AG04450 (cell line): ENCODE measurements at regions not wholly inside any gene's neighbourhood (a gene's known extent, or its start where the extent isn't known, plus 50 kb on each side); places are given as distances from the start of the nearest gene placed in this dataset.
"Not testable (repeated sequence)": the region's sequence is repeated elsewhere in the genome, so short reads cannot be mapped to it uniquely, and the experiment has no call there.

Experiments used
- CTCF ChIA-PET: fragments of 300-600, 350-600 bp; formaldehyde crosslinking; extraction: SDS; loops from one replicate; lab custom pipeline; 2022; ENCODE audit warnings: antibody characterized with exemption, inconsistent platforms; lab: Charles Lee
- POLR2A ChIA-PET: fragments of 350-600 bp; formaldehyde crosslinking; extraction: SDS; loops from one replicate; lab custom pipeline; 2021; ENCODE audit warnings: antibody characterized with exemption, inconsistent platforms; lab: Yijun Ruan, JAX
- DNase-seq: peaks from one replicate; pipeline ENCODE4 v3.0.0-alpha.2; 2011; ENCODE audit warnings: low read depth, low spot score
- H3K27ac ChIP-seq: one replicate; pipeline ENCODE4 v1.5.1; 2012; ENCODE audit warnings: low read depth, low read length, control low read depth
- H3K27me3 ChIP-seq: one replicate; pipeline ENCODE4 v1.6.0; 2012; ENCODE audit warnings: low read length; ENCODE audit not compliant: control insufficient read depth, insufficient read depth
- H3K4me3 ChIP-seq: 2 replicates; pipeline ENCODE4 v1.5.1; 2011; ENCODE audit warnings: mild to moderate bottlenecking, low read depth, low read length, control low read depth
- H3K9me3 ChIP-seq: 2 replicates; pipeline ENCODE4 v1.5.1; 2012; ENCODE audit warnings: low read length; ENCODE audit not compliant: control insufficient read depth, insufficient read depth
- CTCF ChIP-seq: IDR thresholded peaks from 2 replicates; pipeline ENCODE4 v1.5.1; 2011; ENCODE audit warnings: low read depth, low read length, control low read depth, inconsistent platforms

GRCh38 chrX:121360280-121360679 is 312.9 kb downstream of the GLUD2 start:
- DNase-seq, result no peak
- CTCF ChIA-PET, result no interaction called here
- no peak for TF ChIP-seq CTCF
- POLR2A ChIA-PET, result no interaction called here
- Histone ChIP-seq H3K27me3 (no peaks in the 10 kb centered on the region), H3K4me3 (no peak overlapping the region), H3K9me3 (peaks cover 4% of the 10 kb centered on the region; the same call in 1 of the 2 replicates), H3K27ac (no peak overlapping the region)

GRCh38 chrX:121365572-121366161 is 318.3 kb downstream of the GLUD2 start:
- CTCF ChIA-PET, result no interaction called here
- POLR2A ChIA-PET, result no interaction called here
- no peak for TF ChIP-seq CTCF
- DNase-seq, result no peak
- Histone ChIP-seq H3K27me3 (no peaks in the 10 kb centered on the region), H3K4me3 (no peak overlapping the region), H3K9me3 (no peaks in the 10 kb centered on the region), H3K27ac (no peak overlapping the region)

- ChIA-PET CTCF (no interaction called here), POLR2A (no interaction called here)
- no peak for DNase-seq
- no peak overlapping the region for H3K27ac ChIP-seq
- TF ChIP-seq CTCF, result no peak
- peaks cover 7% of the 10 kb centered on the region for H3K9me3 ChIP-seq
- H3K4me3 ChIP-seq, result no peak overlapping the region
- H3K27me3 ChIP-seq, result no peaks in the 10 kb centered on the region
Observed at GRCh38 chrX:121374471-121374870, 327.1 kb downstream of the GLUD2 start.

- DNase-seq, H3K9me3 ChIP-seq, H3K4me3 ChIP-seq, H3K27ac ChIP-seq, POLR2A ChIA-PET, H3K27me3 ChIP-seq, CTCF ChIA-PET: not testable (repeated sequence)
Observed at GRCh38 chrX:121381915-121382314, 334.5 kb downstream of the GLUD2 start.

GRCh38 chrX:121389976-121390714 is 342.7 kb downstream of the GLUD2 start:
- ChIA-PET CTCF (interaction anchor here (0.6 kb wide), 1 partner anchor 599 kb away, joined by 3 read pairs; no protein-coding TSS in a partner anchor), POLR2A (no interaction called here)
- H3K9me3 ChIP-seq, result no peaks in the 10 kb centered on the region
- no peak for TF ChIP-seq CTCF
- no peak for DNase-seq
- no peaks in the 10 kb centered on the region for H3K27me3 ChIP-seq
- no peak overlapping the region for H3K27ac ChIP-seq
- H3K4me3 ChIP-seq, result no peak overlapping the region
